HTR-8/SVneo (cell line): ENCODE measurements at regions not wholly inside any gene's neighbourhood (a gene's known extent, or its start where the extent isn't known, plus 50 kb on each side); places are given as distances from the start of the nearest gene placed in this dataset.
"Not testable (repeated sequence)": the region's sequence is repeated elsewhere in the genome, so short reads cannot be mapped to it uniquely, and the experiment has no call there.

Source experiments
- DNase-seq: peaks from one replicate; pipeline ENCODE4 v3.0.0; 2011; ENCODE audit warnings: low spot score, mixed read lengths; ENCODE audit not compliant: insufficient read length
- FAIRE-seq: peaks from 2 replicates; lab custom pipeline; 2011; peaks lifted over from hg19 to GRCh38; lab: Jason Lieb, UNC

GRCh38 chr18:52077251-52077983 lies 262.6 kb upstream of the DCC start:
- FAIRE-seq (no peak), DNase-seq (no peak)

DNA sequence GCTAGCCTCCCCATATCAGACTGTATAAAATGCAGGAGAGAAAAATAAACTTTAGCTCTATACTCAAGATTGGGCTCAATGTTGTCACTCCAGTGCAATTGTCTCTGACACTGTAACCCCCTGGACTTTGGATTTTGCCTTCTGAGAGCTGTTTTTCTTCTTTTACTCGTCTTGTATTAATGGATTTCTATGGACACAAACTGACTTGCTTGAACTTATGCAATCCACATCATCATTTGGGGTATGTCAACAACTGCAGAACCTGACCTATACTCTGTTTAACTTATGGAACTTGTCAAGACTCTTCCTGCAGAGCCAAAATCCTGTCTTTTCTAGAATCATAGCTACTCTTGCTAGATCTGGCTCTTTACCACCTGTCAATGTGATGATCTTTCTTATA lies 257.8 kb upstream of the DCC start:
- FAIRE-seq (no peak), DNase-seq (no peak)

DNA sequence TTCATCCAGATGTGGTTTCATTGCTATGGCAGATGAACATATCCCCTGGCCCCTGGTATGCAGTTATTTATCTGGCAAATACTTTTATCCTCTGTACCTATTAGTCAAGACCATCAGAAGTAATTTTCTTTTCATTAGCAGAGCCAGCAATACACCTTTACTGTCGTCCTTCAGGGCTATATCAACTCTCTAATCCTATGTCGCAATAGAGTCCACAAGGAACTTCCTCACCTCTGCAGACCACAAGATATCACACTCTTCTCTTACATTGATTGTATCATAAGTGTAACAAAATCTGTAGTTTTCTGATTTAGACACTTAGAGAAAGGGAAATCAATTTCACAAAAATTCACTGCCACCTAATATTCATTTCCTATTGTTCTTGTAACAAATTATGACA lies 252.9 kb upstream of the DCC start:
- no peak for FAIRE-seq

DNA sequence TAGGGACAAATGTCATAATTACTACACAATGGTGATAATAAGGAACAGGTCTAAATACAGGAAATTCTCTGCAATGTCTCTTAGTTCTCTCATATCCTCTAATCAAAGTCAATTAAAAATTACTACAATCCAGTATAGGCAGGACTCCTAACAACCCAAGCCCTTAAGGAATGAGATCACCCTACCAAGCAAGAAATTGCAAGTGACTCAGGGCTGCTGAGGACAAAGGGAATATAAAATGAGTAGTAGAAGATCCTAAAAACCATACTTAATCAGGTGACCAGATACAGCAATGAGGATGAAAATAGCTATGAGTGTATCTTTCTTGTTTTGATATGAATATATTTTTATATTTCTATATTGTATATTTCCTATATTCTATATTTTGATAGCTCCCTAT lies 250.0 kb upstream of the DCC start:
- DNase-seq, result no peak
- no peak for FAIRE-seq

More for the DNA sequence above, 252.9 kb upstream of the DCC start:
- DNase-seq, result no peak

- no peak for DNase-seq
- no peak for FAIRE-seq
Observed at GRCh38 chr18:52093171-52093570, 246.8 kb upstream of the DCC start.

DNA sequence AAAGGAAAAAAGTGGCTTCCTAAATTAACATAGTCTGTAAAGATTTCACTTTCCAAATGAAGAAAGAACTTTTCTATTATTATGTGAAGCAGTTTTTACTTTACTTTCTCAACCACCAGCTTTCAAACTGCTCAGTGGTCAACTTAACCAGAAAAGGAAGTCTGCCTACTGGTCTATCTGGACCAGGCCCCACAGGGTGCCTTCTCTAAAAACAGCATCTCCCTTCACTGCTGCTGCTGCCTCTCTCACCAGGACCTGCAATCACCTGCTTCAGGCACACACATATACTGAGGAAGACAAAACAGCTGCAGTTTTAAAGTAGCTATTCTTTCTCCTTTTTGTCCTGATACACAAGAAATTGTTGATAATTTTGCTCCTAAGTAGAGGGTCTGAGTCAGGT lies 221.3 kb upstream of the DCC start:
- FAIRE-seq (no peak), DNase-seq (no peak)

- DNase-seq (no peak), FAIRE-seq (no peak)
Observed at GRCh38 chr18:52130624-52131301, 209.2 kb upstream of the DCC start.

DNA sequence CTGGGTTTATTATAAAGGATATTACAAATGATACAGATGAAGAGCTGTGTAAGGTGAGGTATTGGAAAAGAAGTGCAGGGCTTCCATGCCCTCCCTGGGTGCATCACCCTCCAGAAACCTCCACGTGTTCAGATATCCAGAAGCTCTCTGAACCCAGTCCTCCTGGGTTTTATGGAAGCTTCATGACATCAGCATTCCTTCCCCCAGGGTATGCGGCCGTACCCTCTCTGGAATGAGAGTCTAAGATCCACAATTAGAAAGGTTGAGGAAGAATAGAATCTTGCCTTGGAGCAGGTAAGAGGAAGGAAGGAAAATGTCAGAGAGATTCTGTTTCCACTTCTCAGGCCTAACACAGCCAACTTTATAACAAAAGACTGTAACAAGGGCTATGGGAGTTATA lies 208.2 kb upstream of the DCC start:
- DNase-seq, result no peak
- FAIRE-seq, result no peak

- DNase-seq, result no peak
- no peak for FAIRE-seq
Observed at GRCh38 chr18:52136532-52136931, 203.5 kb upstream of the DCC start.

DNA sequence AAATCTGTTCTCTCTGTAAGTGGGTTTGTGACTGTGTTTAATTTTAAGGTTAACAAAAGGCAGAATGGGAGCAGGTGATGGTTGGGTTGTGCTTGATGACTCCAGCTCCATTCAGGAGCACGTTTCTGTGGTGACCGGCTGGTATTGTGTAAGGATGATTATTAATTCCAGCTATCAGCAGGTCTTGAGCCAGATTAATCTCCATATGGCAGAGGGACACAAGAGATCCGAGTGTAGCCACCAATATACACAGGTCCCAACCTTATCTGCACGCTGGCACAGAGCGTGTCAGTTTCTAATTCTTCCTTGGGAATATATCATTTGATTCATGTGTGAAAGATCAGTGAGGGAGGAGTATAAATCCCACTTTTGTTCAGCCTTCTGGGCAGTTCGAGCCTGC lies 199.0 kb upstream of the DCC start:
- DNase-seq (no peak), FAIRE-seq (no peak)

DNA sequence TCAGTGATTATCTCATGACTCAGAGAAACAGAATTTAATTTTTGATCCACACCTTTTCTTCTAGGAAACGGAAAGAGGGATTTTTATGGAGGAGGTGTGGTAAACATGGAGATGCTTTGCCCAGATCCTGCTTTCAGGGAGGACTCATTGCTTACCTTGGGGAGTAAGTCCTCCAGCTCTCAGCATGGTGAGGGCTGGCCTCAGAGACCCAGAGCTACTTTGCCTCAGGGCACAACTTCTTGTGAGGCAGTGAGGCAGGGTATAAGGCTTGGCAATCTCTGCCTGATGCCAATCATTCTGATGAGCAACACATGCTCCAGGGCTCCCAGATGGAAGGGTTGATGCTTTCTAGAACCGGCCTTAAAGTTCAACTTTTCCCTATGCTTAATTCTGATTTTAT lies 189.9 kb upstream of the DCC start:
- no peak for DNase-seq
- no peak for FAIRE-seq

- FAIRE-seq (no peak), DNase-seq (no peak)
Observed at GRCh38 chr18:52152036-52152435, 188.0 kb upstream of the DCC start.

GRCh38 chr18:52156166-52156565 lies 183.8 kb upstream of the DCC start:
- FAIRE-seq (no peak), DNase-seq (no peak)

DNA sequence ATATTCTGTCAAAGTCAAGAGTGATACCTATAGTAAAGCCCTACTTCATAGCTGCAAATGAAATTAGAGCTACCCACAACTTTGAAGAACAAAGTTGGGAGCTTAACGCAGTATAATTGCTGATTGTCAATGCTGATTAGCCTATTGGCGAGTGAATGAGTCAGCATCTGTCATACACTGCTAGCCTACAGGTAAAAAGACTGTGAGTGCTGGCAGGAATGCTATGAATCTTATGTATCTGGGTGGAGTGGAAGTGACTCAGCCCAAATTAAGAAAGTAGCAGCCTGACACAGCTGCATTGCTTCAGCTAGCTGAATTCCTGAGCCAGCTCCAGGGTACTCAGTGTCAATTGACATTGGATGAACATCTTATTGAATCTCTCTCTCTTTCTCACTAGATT lies 179.4 kb upstream of the DCC start:
- FAIRE-seq (no peak), DNase-seq (no peak)

DNA sequence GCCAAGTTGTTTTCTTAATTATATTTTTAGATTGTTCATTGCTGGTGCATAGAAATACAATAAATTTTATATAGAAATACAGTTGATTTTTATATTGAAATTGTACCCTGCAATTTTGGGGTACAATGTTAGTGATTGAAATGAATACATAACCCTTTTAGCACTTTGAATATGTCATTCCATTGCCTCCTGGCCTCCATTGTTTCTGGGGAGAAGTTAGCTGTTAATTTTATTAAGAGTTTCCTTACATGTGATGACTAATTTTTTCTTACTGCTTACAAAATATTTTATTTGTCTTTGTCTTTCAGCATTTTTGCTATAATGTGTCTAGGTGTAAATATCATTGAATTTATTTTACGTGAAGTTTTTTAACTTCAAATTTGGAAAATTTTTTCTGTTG lies 176.5 kb upstream of the DCC start:
- DNase-seq (no peak), FAIRE-seq (no peak)

- DNase-seq, FAIRE-seq: not testable (repeated sequence)
Observed at GRCh38 chr18:52168131-52168530, 171.9 kb upstream of the DCC start.

DNA sequence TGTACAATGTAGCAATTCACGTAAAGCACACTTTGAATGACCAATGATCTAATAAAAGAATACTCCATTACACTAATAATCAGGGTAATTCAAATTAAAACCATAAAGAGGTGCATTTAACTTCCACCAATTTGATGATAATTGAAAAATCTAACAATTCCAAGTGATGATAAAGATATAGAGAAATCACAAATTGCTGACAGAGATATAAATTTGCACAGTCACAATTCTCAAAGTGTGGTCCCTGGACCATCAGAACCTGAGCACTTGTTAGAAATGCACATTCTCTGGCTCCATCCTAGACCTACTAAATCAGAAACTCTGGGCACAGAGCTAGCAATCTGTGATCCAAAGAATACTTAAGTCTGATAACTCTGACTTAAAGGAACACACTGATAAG lies 165.8 kb upstream of the DCC start:
- DNase-seq (no peak), FAIRE-seq (no peak)

- FAIRE-seq (no peak), DNase-seq (no peak)
Observed at GRCh38 chr18:52175406-52175805, 164.6 kb upstream of the DCC start.

DNA sequence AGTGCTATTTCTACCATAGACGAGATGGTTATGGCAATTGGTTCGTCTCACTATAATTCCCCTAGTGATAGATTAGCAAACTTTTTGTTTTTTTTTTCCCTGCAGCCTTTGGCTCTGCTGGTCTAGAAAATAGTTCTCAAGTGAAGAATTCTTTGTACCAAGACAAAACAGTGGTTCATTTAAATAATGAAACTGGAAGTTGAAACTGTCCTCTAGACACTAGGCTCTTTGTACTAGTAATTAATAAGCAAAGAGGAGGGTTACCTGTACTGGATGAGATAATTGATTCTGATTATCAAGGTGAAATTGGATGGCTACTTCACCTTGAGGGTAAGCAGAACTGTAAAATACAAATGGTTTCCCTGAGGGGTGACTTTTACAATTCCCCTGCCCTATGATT lies 156.9 kb upstream of the DCC start:
- no peak for FAIRE-seq

DNA sequence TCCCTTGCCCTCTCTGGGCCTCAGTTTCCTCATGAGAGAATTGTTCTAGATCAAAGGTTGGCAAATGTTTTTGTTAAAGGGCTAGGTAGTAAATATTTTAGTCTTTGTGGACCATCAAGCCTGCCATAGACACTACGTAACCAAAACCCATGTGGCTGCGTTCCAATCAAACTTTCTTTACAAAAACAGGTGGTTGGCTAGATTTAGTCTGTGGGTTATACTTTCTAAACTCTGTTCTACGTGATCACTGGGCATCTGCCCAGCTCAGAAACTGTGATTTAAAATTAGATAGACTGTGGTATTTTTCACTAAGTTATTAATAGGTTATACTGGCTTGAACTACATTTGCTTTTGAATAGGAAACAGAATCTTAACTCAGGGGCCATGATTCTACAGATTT lies 149.8 kb upstream of the DCC start:
- no peak for DNase-seq
- no peak for FAIRE-seq

More for the DNA sequence above, 156.9 kb upstream of the DCC start:
- no peak for DNase-seq

GRCh38 chr18:52190631-52191030 lies 149.4 kb upstream of the DCC start:
- FAIRE-seq (no peak), DNase-seq (no peak)

GRCh38 chr18:52200406-52200805 lies 139.6 kb upstream of the DCC start:
- FAIRE-seq, result no peak
- no peak for DNase-seq
